ENCODE measurements at regions not wholly inside any gene's neighbourhood (a gene's known extent, or its start where the extent isn't known, plus 50 kb on each side); places are given as distances from the start of the nearest gene placed in this dataset.

- TF ChIP-seq CTCF (IDR thresholded peaks at IDR 0.05; ENCODE audit: extremely low read depth, insufficient read depth, missing control alignments), result no peak
- no peak for DNase-seq (ENCODE audit: low spot score)
- in situ Hi-C loops (cut with MboI; ENCODE audit: low pct_unique_long_range_greater_than_20kb, low sequenced_read_pairs, unreplicated experiment), result no loop called here
Observed at GRCh38 chr6:90401933-90402830, 105.5 kb upstream of the BACH2 start.

DNA sequence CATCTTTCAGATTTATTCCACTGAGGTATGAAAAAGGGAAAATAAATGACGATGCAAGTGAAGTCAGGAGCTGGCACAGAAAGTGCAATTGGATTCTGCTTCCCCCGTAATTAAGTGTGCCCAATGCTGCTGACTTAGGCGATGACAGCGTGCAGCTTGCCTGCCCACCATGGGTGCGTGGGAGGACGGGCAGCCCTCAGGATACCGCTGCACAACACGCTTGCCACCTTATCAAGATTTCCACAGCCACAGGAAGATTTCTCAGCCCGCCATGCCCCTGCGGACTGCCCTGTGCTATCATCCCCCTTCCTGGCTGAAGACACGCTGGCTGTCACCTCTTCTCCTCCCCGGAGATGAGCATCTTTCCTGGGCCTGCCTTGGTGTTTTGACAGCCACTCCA is 103.3 kb upstream of the BACH2 start:
- in situ Hi-C loops (cut with MboI; ENCODE audit: low pct_unique_long_range_greater_than_20kb, low sequenced_read_pairs, unreplicated experiment), result no loop called here
- TF ChIP-seq CTCF (IDR thresholded peaks at IDR 0.05; ENCODE audit: extremely low read depth, insufficient read depth, missing control alignments), result no peak
- no peak for DNase-seq (ENCODE audit: low spot score)

DNA sequence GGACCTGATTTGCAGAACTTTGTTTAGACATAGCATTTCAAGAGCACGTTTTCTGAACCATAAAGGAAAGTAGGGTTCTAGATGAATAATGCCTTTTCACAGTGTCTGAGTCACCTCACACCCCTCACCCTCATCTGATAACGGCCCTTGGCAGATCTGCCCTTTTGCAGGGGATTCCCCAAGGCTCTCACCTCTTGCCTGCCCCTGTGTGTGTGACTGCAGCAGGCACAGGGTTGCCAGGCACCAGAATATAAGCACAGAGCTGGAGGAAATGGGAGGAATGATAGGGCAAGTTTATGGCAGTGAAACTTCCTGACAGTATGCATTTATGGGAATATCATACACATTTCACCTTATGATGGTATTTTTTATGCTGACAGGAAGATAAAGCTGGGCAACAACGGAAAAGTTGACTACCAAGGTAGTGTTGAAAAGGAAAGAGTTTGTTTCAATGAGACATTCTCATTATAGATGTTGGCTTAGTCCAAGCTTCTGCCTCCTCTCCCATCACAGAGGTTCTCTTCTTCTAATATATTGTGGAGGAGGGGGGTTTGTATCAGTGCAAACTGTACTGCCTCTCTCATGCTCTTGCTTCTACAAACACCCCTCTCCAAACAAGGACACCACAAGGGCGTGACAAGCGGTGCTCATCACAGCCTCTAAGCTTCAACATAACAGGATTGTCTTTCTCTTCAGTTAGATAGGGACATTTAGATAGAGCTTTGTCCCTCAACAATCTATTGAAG is 101.5 kb upstream of the BACH2 start:
- DNase-seq (ENCODE audit: low spot score), result no peak
- no peak for TF ChIP-seq CTCF (IDR thresholded peaks at IDR 0.05; ENCODE audit: extremely low read depth, insufficient read depth, missing control alignments)

GRCh38 chr6:90397047-90397446 is 100.4 kb upstream of the BACH2 start:
- in situ Hi-C loops (cut with MboI; ENCODE audit: low pct_unique_long_range_greater_than_20kb, low sequenced_read_pairs, unreplicated experiment), result no loop called here
- no peak for DNase-seq (ENCODE audit: low spot score)
- no peak for TF ChIP-seq CTCF (IDR thresholded peaks at IDR 0.05; ENCODE audit: extremely low read depth, insufficient read depth, missing control alignments)

More for the DNA sequence above, 101.5 kb upstream of the BACH2 start:
- in situ Hi-C loops (cut with MboI; ENCODE audit: low pct_unique_long_range_greater_than_20kb, low sequenced_read_pairs, unreplicated experiment), result no loop called here

- peak; percentile 40 for DNase-seq (ENCODE audit: low spot score)
- TF ChIP-seq CTCF (IDR thresholded peaks at IDR 0.05; ENCODE audit: extremely low read depth, insufficient read depth, missing control alignments), result peak; percentile 75
- in situ Hi-C loops (cut with MboI; ENCODE audit: low pct_unique_long_range_greater_than_20kb, low sequenced_read_pairs, unreplicated experiment), result no loop called here
Observed at GRCh38 chr6:90393232-90393884, 96.7 kb upstream of the BACH2 start.

GRCh38 chr6:90390379-90390778 is 93.7 kb upstream of the BACH2 start:
- no peak for DNase-seq (ENCODE audit: low spot score)
- in situ Hi-C loops (cut with MboI; ENCODE audit: low pct_unique_long_range_greater_than_20kb, low sequenced_read_pairs, unreplicated experiment), result no loop called here
- no peak for TF ChIP-seq CTCF (IDR thresholded peaks at IDR 0.05; ENCODE audit: extremely low read depth, insufficient read depth, missing control alignments)
